Caco-2 (cell line): ENCODE measurements at regions not wholly inside any gene's neighbourhood (a gene's known extent, or its start where the extent isn't known, plus 50 kb on each side); places are given as distances from the start of the nearest gene placed in this dataset.

Experiments used
- BruUV-seq: library from RNA; stranded (reverse); fragments of 400-500 nt; replicated peaks from 2 replicates; lab custom pipeline; 2021; lab: Mats Ljungman, UMichigan
- CTCF ChIA-PET: fragments of 300-600 bp; sonication (Branson Sonifier 250); formaldehyde crosslinking; loops from one replicate; lab custom pipeline; 2022; ENCODE audit warnings: antibody characterized with exemption; lab: Charles Lee
- POLR2A ChIA-PET: fragments of 300-600 bp; sonication (Branson Sonifier 250); formaldehyde crosslinking; loops from one replicate; lab custom pipeline; 2022; ENCODE audit warnings: antibody characterized with exemption; lab: Charles Lee
- DNase-seq, 2 experiments: peaks; one replicate each; pipeline versions ENCODE4 v3.0.0 to v3.0.0-alpha.2; 2020 to 2022
- H3K27me3 ChIP-seq: replicated peaks from 2 replicates; pipeline ENCODE4 v1.6.0; 2011; ENCODE audit warnings: low read length; ENCODE audit not compliant: control insufficient read depth, insufficient read depth
- H3K36me3 ChIP-seq: 2 replicates; pipeline ENCODE4 v1.5.1; 2011; ENCODE audit warnings: low read length; ENCODE audit not compliant: control insufficient read depth, insufficient read depth
- H3K4me1 ChIP-seq: fragments of 250-450 bp; sonication (Bioruptor Pico); 2 replicates; pipeline ENCODE4 v1.5.1; 2020; ENCODE audit warnings: mild to moderate bottlenecking
- H3K4me3 ChIP-seq: 2 replicates; pipeline ENCODE4 v1.5.1; 2011; ENCODE audit warnings: low read depth, mild to moderate bottlenecking, control low read depth, low read length
- H3K9me3 ChIP-seq: fragments of 250-450 bp; sonication (Bioruptor Pico); 2 replicates; pipeline ENCODE4 v1.5.1; 2020; ENCODE audit warnings: mild to moderate bottlenecking, moderate library complexity
- H3K27ac Mint-ChIP-seq: one replicate; pipeline ENCODE4 v1.8.0; 2022; ENCODE audit warnings: mixed read lengths; ENCODE audit not compliant: unreplicated experiment
- H3K27me3 Mint-ChIP-seq: one replicate; pipeline ENCODE4 v1.8.0; 2022; ENCODE audit warnings: mixed read lengths; ENCODE audit not compliant: insufficient read depth, unreplicated experiment
- H3K36me3 Mint-ChIP-seq: one replicate; pipeline ENCODE4 v1.8.0; 2022; ENCODE audit warnings: mild to moderate bottlenecking, mixed read lengths; ENCODE audit not compliant: insufficient read depth, unreplicated experiment
- H3K4me1 Mint-ChIP-seq: one replicate; pipeline ENCODE4 v1.8.0; 2022; ENCODE audit warnings: low read depth, mixed read lengths; ENCODE audit not compliant: unreplicated experiment
- H3K4me3 Mint-ChIP-seq: one replicate; pipeline ENCODE4 v1.8.0; 2022; ENCODE audit warnings: mild to moderate bottlenecking, moderate library complexity, mixed read lengths; ENCODE audit not compliant: unreplicated experiment
- H3K9me3 Mint-ChIP-seq: one replicate; pipeline ENCODE4 v1.8.0; 2022; ENCODE audit warnings: mixed read lengths; ENCODE audit not compliant: unreplicated experiment
- intact Hi-C: fragments of 100-400 bp; cut with micrococcal nuclease; formaldehyde crosslinking; loops from one replicate; pipeline ENCODE4 v1.10.0; 2022; ENCODE audit not compliant: unreplicated experiment
- TF ChIP-seq, protein P1 (sequence below), 2 experiments: fragments of 200-600 bp in 1 of 2; IDR thresholded peaks; 1 replicate in 1 of 2; 2 replicates in 1 of 2; pipeline versions ENCODE4 v1.5.1 to v1.8.0; 2011 to 2022; ENCODE audit warnings: antibody characterized with exemption in 1 of 2, control low read depth in 1 of 2, inconsistent platforms in 1 of 2, low read depth in 1 of 2, low read length in 1 of 2, mild to moderate bottlenecking in 1 of 2, moderate library complexity in 1 of 2; ENCODE audit not compliant: insufficient read depth in 1 of 2, severe bottlenecking in 1 of 2, unreplicated experiment in 1 of 2

DNA sequence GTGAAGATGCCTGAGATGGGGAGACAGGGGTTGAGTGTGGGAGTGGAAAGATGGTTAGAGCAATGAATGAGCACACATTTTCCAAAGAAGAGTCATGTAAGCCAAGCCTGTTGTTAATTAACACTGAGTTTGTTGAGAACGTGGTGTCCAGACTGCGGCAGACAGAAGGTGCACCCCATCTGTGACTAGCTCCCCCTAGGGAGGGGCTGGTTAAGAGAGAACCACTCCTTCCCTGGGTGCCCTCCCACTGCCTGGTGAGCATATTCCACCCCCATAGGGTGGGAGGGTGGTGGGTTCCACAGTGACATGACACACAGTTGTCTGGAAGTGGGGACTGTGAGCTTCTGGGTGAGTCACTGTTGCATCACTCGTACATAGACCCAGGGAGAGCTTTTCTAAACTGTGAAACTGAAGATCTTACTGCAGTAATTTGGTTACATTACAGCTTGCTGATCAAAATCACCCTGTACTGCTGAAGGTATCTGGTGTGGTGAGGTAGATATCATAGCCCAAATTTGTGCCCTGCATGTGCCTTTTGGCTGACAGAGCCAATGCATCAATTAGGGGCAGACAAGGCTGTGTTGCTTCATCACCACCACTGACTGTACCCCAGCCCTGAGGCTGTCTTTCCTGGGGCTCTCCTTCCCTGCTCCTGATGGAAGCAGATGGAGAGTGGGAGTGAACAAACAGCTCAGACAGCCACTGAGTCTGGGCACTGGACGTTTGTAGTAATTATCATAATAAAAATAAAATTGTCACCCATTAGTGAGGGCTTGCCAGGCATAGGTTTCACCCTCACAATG lies 150.9 kb downstream of the EMP1 start:
- DNase-seq: no peak
- Histone ChIP-seq H3K4me1 (no peaks in the 10 kb centered on the region), H3K9me3 (no peaks in the 10 kb centered on the region), H3K36me3 (no peaks in the 10 kb centered on the region), H3K4me3 (no peak overlapping the region), H3K27me3 (0 out of 2 replicates have a peak, but pooled peaks cover 1% of the 10 kb centered on the region)
- intact Hi-C loops: no loop called here
- TF ChIP-seq, protein P1, sequence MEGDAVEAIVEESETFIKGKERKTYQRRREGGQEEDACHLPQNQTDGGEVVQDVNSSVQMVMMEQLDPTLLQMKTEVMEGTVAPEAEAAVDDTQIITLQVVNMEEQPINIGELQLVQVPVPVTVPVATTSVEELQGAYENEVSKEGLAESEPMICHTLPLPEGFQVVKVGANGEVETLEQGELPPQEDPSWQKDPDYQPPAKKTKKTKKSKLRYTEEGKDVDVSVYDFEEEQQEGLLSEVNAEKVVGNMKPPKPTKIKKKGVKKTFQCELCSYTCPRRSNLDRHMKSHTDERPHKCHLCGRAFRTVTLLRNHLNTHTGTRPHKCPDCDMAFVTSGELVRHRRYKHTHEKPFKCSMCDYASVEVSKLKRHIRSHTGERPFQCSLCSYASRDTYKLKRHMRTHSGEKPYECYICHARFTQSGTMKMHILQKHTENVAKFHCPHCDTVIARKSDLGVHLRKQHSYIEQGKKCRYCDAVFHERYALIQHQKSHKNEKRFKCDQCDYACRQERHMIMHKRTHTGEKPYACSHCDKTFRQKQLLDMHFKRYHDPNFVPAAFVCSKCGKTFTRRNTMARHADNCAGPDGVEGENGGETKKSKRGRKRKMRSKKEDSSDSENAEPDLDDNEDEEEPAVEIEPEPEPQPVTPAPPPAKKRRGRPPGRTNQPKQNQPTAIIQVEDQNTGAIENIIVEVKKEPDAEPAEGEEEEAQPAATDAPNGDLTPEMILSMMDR (IDR thresholded peaks at IDR 0.05; ENCODE audit: insufficient read depth in 1 of 2, low read depth in 1 of 2, low read length in 1 of 2, severe bottlenecking in 1 of 2, unreplicated experiment in 1 of 2): no peak
- ChIA-PET POLR2A (no interaction called here), CTCF (interaction anchor here (1.7 kb wide), 1 partner anchor 92 kb away, joined by 4 read pairs; no protein-coding TSS in a partner anchor)
- H3K36me3 Mint-ChIP-seq: no peaks in the 10 kb centered on the region
- no peaks in the 10 kb centered on the region for H3K4me1 Mint-ChIP-seq
- no TSS peak for BruUV-seq
- H3K27ac Mint-ChIP-seq: no peak overlapping the region
- no peak overlapping the region for H3K4me3 Mint-ChIP-seq
- H3K9me3 Mint-ChIP-seq: no peaks in the 10 kb centered on the region
- H3K27me3 Mint-ChIP-seq: peaks cover 19% of the 10 kb centered on the region

DNA sequence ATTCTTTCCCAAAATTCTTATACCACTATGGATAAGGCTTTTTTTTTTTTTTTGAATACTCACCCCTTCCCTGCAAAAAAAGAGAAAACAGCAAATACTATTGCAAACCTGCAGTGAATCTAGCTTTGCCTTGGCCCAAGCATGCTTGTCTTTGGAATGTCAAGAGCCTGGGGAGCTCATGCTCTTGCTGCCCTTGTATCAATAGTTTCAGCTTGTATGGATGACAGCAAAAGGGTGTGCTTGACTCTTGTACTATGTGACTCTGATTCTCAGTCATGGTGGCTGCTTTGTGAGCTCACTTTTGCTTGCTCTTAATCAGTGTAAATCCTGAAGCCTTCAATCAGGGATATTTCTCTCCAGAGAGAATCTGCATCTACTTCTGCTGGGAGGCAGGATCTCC lies 149.2 kb downstream of the EMP1 start:
- Histone ChIP-seq H3K27me3 (0 out of 2 replicates have a peak, but pooled peaks cover 1% of the 10 kb centered on the region), H3K4me3 (no peak overlapping the region), H3K9me3 (no peaks in the 10 kb centered on the region), H3K36me3 (no peaks in the 10 kb centered on the region), H3K4me1 (no peaks in the 10 kb centered on the region)
- ChIA-PET POLR2A (no interaction called here), CTCF (interaction anchor here (0.7 to 1.5 kb wide), 3 partner anchors 17 to 373 kb away, joined by 3 to 7 read pairs (median 4); no protein-coding TSS in a partner anchor)
- H3K27ac Mint-ChIP-seq: no peak overlapping the region
- H3K4me3 Mint-ChIP-seq: no peak overlapping the region
- TF ChIP-seq, protein P1 (IDR thresholded peaks at IDR 0.05; ENCODE audit: insufficient read depth in 1 of 2, low read depth in 1 of 2, low read length in 1 of 2, severe bottlenecking in 1 of 2, unreplicated experiment in 1 of 2): no peak
- peaks cover 9% of the 10 kb centered on the region for H3K9me3 Mint-ChIP-seq
- BruUV-seq: no TSS peak
- H3K27me3 Mint-ChIP-seq: peaks cover 18% of the 10 kb centered on the region
- H3K4me1 Mint-ChIP-seq: no peaks in the 10 kb centered on the region
- no peak for DNase-seq
- intact Hi-C loops: no loop called here
- no peaks in the 10 kb centered on the region for H3K36me3 Mint-ChIP-seq

DNA sequence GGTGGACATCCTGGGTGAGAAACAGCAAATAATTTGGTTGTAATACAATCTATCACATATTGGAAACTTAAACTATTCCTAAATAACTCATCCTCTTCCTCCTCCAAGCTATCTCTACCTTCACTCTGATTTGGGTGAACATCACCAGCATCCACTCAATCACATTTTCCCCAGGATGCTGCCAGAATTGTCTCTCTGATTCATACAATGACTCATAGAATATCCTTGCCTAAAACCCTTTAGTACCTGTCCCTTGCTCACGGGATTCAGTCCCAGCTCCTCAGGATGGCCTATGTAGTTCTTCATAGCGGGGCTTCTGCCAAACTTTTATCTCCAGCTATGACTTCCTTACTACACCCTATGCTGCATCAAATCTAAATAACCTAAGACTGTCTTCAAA lies 146.8 kb downstream of the EMP1 start:
- TF ChIP-seq, protein P1 (IDR thresholded peaks at IDR 0.05; ENCODE audit: insufficient read depth in 1 of 2, low read depth in 1 of 2, low read length in 1 of 2, severe bottlenecking in 1 of 2, unreplicated experiment in 1 of 2): no peak
- BruUV-seq: no TSS peak
- Histone ChIP-seq H3K4me3 (no peak overlapping the region), H3K27me3 (0 out of 2 replicates have a peak, but pooled peaks cover 1% of the 10 kb centered on the region), H3K36me3 (no peaks in the 10 kb centered on the region), H3K9me3 (no peaks in the 10 kb centered on the region), H3K4me1 (no peaks in the 10 kb centered on the region)
- no peak for DNase-seq
- POLR2A ChIA-PET: no interaction called here
- Mint-ChIP-seq H3K4me1 (no peaks in the 10 kb centered on the region), H3K27me3 (peaks cover 18% of the 10 kb centered on the region), H3K9me3 (peaks cover 9% of the 10 kb centered on the region), H3K4me3 (no peak overlapping the region), H3K36me3 (no peaks in the 10 kb centered on the region), H3K27ac (no peak overlapping the region)
- intact Hi-C loops: no loop called here
- CTCF ChIA-PET: no interaction called here
